H9 (cell line): ENCODE measurements at regions not wholly inside any gene's neighbourhood (a gene's known extent, or its start where the extent isn't known, plus 50 kb on each side); places are given as distances from the start of the nearest gene placed in this dataset.

Source experiments
- DNase-seq: peaks from one replicate; pipeline ENCODE4 v3.0.0-alpha.2; 2017
- H2AFZ ChIP-seq: one replicate; pipeline ENCODE4 v1.6.1; 2013; ENCODE audit warnings: mild to moderate bottlenecking, low read length, control low read depth, moderate library complexity
- H2AK5ac ChIP-seq: 2 replicates; pipeline ENCODE4 v1.6.1; 2013; ENCODE audit warnings: low read length, control low read depth, mixed read lengths; ENCODE audit not compliant: insufficient read length
- H2BK120ac ChIP-seq: one replicate; pipeline ENCODE4 v1.6.1; 2013; ENCODE audit warnings: low read depth, mild to moderate bottlenecking, low read length, control low read depth, inconsistent platforms; ENCODE audit not compliant: poor library complexity, severe bottlenecking
- H2BK12ac ChIP-seq: 2 replicates; pipeline ENCODE4 v1.6.1; 2013; ENCODE audit warnings: low read length, control low read depth, mixed read lengths, low read depth; ENCODE audit not compliant: insufficient read length
- H2BK15ac ChIP-seq: 2 replicates; pipeline ENCODE4 v1.6.1; 2013; ENCODE audit warnings: low read depth, low read length, control low read depth
- H2BK20ac ChIP-seq: one replicate; pipeline ENCODE4 v1.6.1; 2013; ENCODE audit warnings: low read depth, mild to moderate bottlenecking, low read length, control low read depth, inconsistent platforms; ENCODE audit not compliant: poor library complexity, severe bottlenecking
- H2BK5ac ChIP-seq: 2 replicates; pipeline ENCODE4 v1.6.1; 2013; ENCODE audit warnings: low read length, control low read depth, mixed read lengths; ENCODE audit not compliant: insufficient read length
- H3K14ac ChIP-seq: 2 replicates; pipeline ENCODE4 v1.6.1; 2013; ENCODE audit warnings: low read length, control low read depth; ENCODE audit not compliant: insufficient read depth
- H3K18ac ChIP-seq: 2 replicates; pipeline ENCODE4 v1.6.1; 2013; ENCODE audit warnings: low read depth, mild to moderate bottlenecking, mixed read lengths, low read length, control low read depth; ENCODE audit not compliant: insufficient read length
- H3K23ac ChIP-seq: 2 replicates; pipeline ENCODE4 v1.6.1; 2013; ENCODE audit warnings: low read length, control low read depth, mixed read lengths, low read depth; ENCODE audit not compliant: insufficient read length
- H3K23me2 ChIP-seq: 2 replicates; pipeline ENCODE4 v1.6.1; 2013; ENCODE audit warnings: low read depth, mild to moderate bottlenecking, mixed read lengths, low read length, control low read depth; ENCODE audit not compliant: insufficient read length, poor library complexity, severe bottlenecking
- H3K27ac ChIP-seq: 2 replicates; pipeline ENCODE4 v1.5.1; 2013; ENCODE audit warnings: low read length, control low read depth, mixed read lengths, low read depth; ENCODE audit not compliant: insufficient read length
- H3K27me3 ChIP-seq: 2 replicates; pipeline ENCODE4 v1.6.1; 2013; ENCODE audit warnings: low read length, control low read depth, inconsistent platforms; ENCODE audit not compliant: insufficient read depth
- H3K4ac ChIP-seq: 2 replicates; pipeline ENCODE4 v1.6.1; 2013; ENCODE audit warnings: low read depth, mild to moderate bottlenecking, control low read depth, inconsistent platforms, low read length, moderate library complexity
- H3K4me1 ChIP-seq: 2 replicates; pipeline ENCODE4 v1.6.1; 2013; ENCODE audit warnings: low read length, control low read depth, inconsistent platforms; ENCODE audit not compliant: insufficient read depth
- H3K4me2 ChIP-seq: 2 replicates; pipeline ENCODE4 v1.6.1; 2013; ENCODE audit warnings: low read length, control low read depth, mixed read lengths; ENCODE audit not compliant: insufficient read length, insufficient read depth
- H3K56ac ChIP-seq: 2 replicates; pipeline ENCODE4 v1.6.1; 2013; ENCODE audit warnings: low read depth, mild to moderate bottlenecking, mixed read lengths, low read length, control low read depth; ENCODE audit not compliant: insufficient read length
- H3K79me1 ChIP-seq: 2 replicates; pipeline ENCODE4 v1.6.1; 2013; ENCODE audit warnings: low read depth, mild to moderate bottlenecking, moderate library complexity, low read length, control low read depth, inconsistent platforms; ENCODE audit not compliant: insufficient read depth, poor library complexity, severe bottlenecking
- H3K79me2 ChIP-seq: 2 replicates; pipeline ENCODE4 v1.6.1; 2013; ENCODE audit warnings: low read length, control low read depth, inconsistent platforms; ENCODE audit not compliant: insufficient read depth
- H3K9ac ChIP-seq: 2 replicates; pipeline ENCODE4 v1.6.1; 2013; ENCODE audit warnings: low read length, control low read depth, mixed read lengths; ENCODE audit not compliant: insufficient read length; ENCODE audit errors: extremely low read depth
- H3K9me3 ChIP-seq: one replicate; pipeline ENCODE4 v1.6.1; 2013; ENCODE audit warnings: low read depth, low read length, inconsistent platforms; ENCODE audit not compliant: control insufficient read depth
- H3T11ph ChIP-seq: one replicate; pipeline ENCODE4 v1.6.1; 2013; ENCODE audit warnings: mild to moderate bottlenecking, low read length, control low read depth, inconsistent platforms
- H4K20me1 ChIP-seq: one replicate; pipeline ENCODE4 v1.6.1; 2013; ENCODE audit not compliant: control insufficient read depth, insufficient read length, insufficient read depth
- H4K5ac ChIP-seq: 2 replicates; pipeline ENCODE4 v1.6.1; 2013; ENCODE audit warnings: low read depth, mild to moderate bottlenecking, mixed read lengths, low read length, control low read depth; ENCODE audit not compliant: insufficient read length
- H4K8ac ChIP-seq: replicated peaks from 2 replicates; pipeline ENCODE4 v1.6.1; 2013; ENCODE audit warnings: low read length, control low read depth, mixed read lengths, low read depth; ENCODE audit not compliant: insufficient read length
- H4K91ac ChIP-seq: 2 replicates; pipeline ENCODE4 v1.6.1; 2013; ENCODE audit warnings: low read depth, mild to moderate bottlenecking, moderate library complexity, mixed read lengths, low read length, control low read depth; ENCODE audit not compliant: insufficient read length
- H3K27ac Mint-ChIP-seq, 3 experiments: 2 replicates in 2 of 3; 3 replicates in 1 of 3; pipeline ENCODE4 v1.8.0; 2020 to 2021; ENCODE audit warnings: mixed read lengths in 3 of 3, mild to moderate bottlenecking in 1 of 3, moderate library complexity in 1 of 3
- H3K27me3 Mint-ChIP-seq: 2 replicates; pipeline ENCODE4 v1.8.0; 2021; ENCODE audit warnings: low read depth, mild to moderate bottlenecking, moderate library complexity, mixed read lengths
- H3K36me3 Mint-ChIP-seq, 3 experiments: 2 replicates in 2 of 3; 3 replicates in 1 of 3; pipeline ENCODE4 v1.8.0; 2020 to 2021; ENCODE audit warnings: low read depth in 3 of 3, mixed read lengths in 3 of 3; ENCODE audit not compliant: insufficient read depth in 1 of 3
- H3K4me1 Mint-ChIP-seq, 2 experiments: 2 replicates each; pipeline ENCODE4 v1.8.0; 2020; ENCODE audit warnings: mixed read lengths in 2 of 2
- H3K4me3 Mint-ChIP-seq, 2 experiments: 2 replicates in 1 of 2; 3 replicates in 1 of 2; pipeline ENCODE4 v1.8.0; 2020 to 2021; ENCODE audit warnings: mild to moderate bottlenecking in 2 of 2, mixed read lengths in 2 of 2, moderate library complexity in 1 of 2
- H3K9me3 Mint-ChIP-seq, 2 experiments: 2 replicates in 1 of 2; 3 replicates in 1 of 2; pipeline ENCODE4 v1.8.0; 2020; ENCODE audit warnings: mild to moderate bottlenecking in 2 of 2, mixed read lengths in 2 of 2, moderate library complexity in 1 of 2
- WGBS: extraction: QIAGEN DNeasy Blood & Tissue Kit; methylation state at CpG from one replicate; pipeline ENCODE4 v1.1.7; 2013; ENCODE audit warnings: missing lambda C conversion rate, low lambda C conversion rate, mixed read lengths; ENCODE audit not compliant: insufficient read length; ENCODE audit errors: extremely low coverage; 5-methylcytosine and 5-hydroxymethylcytosine counted together
- TF ChIP-seq, protein P1 (sequence below): fragments of 200-600 bp; sonication (generic); conservative IDR thresholded peaks from 3 replicates; pipeline ENCODE4 v1.8.0; 2021; ENCODE audit warnings: antibody characterized with exemption, mild to moderate bottlenecking

DNA sequence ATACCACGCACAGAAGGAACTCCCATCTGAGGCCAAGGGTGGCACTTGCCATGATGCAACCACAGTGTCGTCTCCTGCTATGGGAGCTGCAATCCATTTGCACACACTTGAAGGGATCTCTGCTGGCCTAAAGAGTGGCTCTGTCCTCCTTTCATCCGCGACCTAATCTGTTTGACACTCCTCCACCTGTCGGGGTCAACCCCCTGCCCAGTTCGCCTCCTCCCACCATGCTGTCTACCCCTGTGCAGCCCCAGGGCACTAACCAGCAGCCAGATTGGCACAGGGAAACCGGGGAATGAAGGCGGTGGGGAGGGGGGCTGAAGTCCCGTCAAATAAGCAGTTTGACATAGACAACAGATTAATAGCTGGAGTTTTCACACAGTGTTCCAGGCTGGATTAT lies 58.1 kb upstream of the FOXQ1 start:
- no peaks in the 10 kb centered on the region for H3K79me1 ChIP-seq

More for the DNA sequence above, 58.1 kb upstream of the FOXQ1 start:
- no peak overlapping the region for H2AK5ac ChIP-seq
- H3K36me3 Mint-ChIP-seq: no peaks in the 10 kb centered on the region; a peak in 1 of 7 replicates
- H3K4me1 ChIP-seq: no peaks in the 10 kb centered on the region
- no peaks in the 10 kb centered on the region for H3K9me3 Mint-ChIP-seq
- H2BK5ac ChIP-seq: no peak overlapping the region
- H3K79me2 ChIP-seq: no peaks in the 10 kb centered on the region
- H3K14ac ChIP-seq: no peak overlapping the region
- no peak overlapping the region for H3K27ac ChIP-seq
- H3K23ac ChIP-seq: no peak overlapping the region
- H3K4ac ChIP-seq: no peak overlapping the region
- no peak overlapping the region for H3K18ac ChIP-seq
- no peak overlapping the region for H3K27ac Mint-ChIP-seq
- H3K4me2 ChIP-seq: no peak overlapping the region
- H3K9ac ChIP-seq: no peak overlapping the region
- TF ChIP-seq, protein P1, sequence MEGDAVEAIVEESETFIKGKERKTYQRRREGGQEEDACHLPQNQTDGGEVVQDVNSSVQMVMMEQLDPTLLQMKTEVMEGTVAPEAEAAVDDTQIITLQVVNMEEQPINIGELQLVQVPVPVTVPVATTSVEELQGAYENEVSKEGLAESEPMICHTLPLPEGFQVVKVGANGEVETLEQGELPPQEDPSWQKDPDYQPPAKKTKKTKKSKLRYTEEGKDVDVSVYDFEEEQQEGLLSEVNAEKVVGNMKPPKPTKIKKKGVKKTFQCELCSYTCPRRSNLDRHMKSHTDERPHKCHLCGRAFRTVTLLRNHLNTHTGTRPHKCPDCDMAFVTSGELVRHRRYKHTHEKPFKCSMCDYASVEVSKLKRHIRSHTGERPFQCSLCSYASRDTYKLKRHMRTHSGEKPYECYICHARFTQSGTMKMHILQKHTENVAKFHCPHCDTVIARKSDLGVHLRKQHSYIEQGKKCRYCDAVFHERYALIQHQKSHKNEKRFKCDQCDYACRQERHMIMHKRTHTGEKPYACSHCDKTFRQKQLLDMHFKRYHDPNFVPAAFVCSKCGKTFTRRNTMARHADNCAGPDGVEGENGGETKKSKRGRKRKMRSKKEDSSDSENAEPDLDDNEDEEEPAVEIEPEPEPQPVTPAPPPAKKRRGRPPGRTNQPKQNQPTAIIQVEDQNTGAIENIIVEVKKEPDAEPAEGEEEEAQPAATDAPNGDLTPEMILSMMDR: no peak
- no peak overlapping the region for H2BK12ac ChIP-seq
- H2BK15ac ChIP-seq: no peak overlapping the region
- H2BK20ac ChIP-seq: no peak overlapping the region
- H3K27me3 Mint-ChIP-seq: peaks cover 4% of the 10 kb centered on the region
- H3K4me1 Mint-ChIP-seq: no peaks in the 10 kb centered on the region
- H3K4me3 Mint-ChIP-seq: no peak overlapping the region
- no peaks in the 10 kb centered on the region for H4K20me1 ChIP-seq
- DNase-seq: no peak
- no peaks in the 10 kb centered on the region for H3K23me2 ChIP-seq
- no peak overlapping the region for H4K91ac ChIP-seq
- H2BK120ac ChIP-seq: no peak overlapping the region
- H4K8ac ChIP-seq: no peak overlapping the region
- no peak overlapping the region for H3T11ph ChIP-seq
- H3K56ac ChIP-seq: no peak overlapping the region
- H4K5ac ChIP-seq: no peak overlapping the region
- WGBS: no CpG with 5 or more reads among the region's 9 CpGs
- H3K9me3 ChIP-seq: no peaks in the 10 kb centered on the region
- H3K27me3 ChIP-seq: no peaks in the 10 kb centered on the region
- no peak overlapping the region for H2AFZ ChIP-seq
